ENCODE measurements at regions not wholly inside any gene's neighbourhood (a gene's known extent, or its start where the extent isn't known, plus 50 kb on each side); places are given as distances from the start of the nearest gene placed in this dataset.

DNA sequence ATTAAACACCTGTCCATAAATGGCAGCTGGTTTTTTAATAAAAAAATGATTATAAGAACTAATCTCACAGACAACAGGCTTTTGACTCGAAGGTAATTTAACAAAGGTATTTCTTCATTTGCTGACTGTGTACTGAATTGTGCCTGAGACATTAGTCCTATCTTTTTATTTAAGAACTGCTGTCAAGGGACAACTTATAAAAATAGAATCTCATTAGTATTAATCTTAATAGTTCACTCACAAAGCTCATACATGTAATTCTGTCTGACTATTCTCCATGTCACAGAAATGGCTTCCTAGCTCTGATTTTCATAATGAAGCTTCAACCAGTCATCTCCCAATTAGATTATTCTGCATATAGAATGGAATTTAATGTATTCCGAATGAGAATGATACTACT lies 276.9 kb upstream of the PDZRN3 start:
- TF ChIP-seq RAD21 (conservative IDR thresholded peaks at IDR 0.05) (no peak), TAF1 (IDR thresholded peaks at IDR 0.05; ENCODE audit: low read depth) (no peak), POLR2AphosphoS5 (IDR thresholded peaks at IDR 0.05) (no peak), EP300 (conservative IDR thresholded peaks at IDR 0.05; ENCODE audit: poor library complexity, severe bottlenecking) (no peak), SMC3 (conservative IDR thresholded peaks at IDR 0.05; ENCODE audit: poor library complexity) (no peak), EZH2 (IDR thresholded peaks at IDR 0.05; ENCODE audit: borderline replicate concordance, insufficient read depth, low read length, poor library complexity, severe bottlenecking) (no peak), MXI1 (conservative IDR thresholded peaks at IDR 0.05; ENCODE audit: poor library complexity, severe bottlenecking) (no peak)
- TF ChIP-seq, protein P1, sequence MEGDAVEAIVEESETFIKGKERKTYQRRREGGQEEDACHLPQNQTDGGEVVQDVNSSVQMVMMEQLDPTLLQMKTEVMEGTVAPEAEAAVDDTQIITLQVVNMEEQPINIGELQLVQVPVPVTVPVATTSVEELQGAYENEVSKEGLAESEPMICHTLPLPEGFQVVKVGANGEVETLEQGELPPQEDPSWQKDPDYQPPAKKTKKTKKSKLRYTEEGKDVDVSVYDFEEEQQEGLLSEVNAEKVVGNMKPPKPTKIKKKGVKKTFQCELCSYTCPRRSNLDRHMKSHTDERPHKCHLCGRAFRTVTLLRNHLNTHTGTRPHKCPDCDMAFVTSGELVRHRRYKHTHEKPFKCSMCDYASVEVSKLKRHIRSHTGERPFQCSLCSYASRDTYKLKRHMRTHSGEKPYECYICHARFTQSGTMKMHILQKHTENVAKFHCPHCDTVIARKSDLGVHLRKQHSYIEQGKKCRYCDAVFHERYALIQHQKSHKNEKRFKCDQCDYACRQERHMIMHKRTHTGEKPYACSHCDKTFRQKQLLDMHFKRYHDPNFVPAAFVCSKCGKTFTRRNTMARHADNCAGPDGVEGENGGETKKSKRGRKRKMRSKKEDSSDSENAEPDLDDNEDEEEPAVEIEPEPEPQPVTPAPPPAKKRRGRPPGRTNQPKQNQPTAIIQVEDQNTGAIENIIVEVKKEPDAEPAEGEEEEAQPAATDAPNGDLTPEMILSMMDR (IDR thresholded peaks at IDR 0.05; ENCODE audit: poor library complexity, severe bottlenecking) = no peak
- TF ChIP-seq, protein P2, sequence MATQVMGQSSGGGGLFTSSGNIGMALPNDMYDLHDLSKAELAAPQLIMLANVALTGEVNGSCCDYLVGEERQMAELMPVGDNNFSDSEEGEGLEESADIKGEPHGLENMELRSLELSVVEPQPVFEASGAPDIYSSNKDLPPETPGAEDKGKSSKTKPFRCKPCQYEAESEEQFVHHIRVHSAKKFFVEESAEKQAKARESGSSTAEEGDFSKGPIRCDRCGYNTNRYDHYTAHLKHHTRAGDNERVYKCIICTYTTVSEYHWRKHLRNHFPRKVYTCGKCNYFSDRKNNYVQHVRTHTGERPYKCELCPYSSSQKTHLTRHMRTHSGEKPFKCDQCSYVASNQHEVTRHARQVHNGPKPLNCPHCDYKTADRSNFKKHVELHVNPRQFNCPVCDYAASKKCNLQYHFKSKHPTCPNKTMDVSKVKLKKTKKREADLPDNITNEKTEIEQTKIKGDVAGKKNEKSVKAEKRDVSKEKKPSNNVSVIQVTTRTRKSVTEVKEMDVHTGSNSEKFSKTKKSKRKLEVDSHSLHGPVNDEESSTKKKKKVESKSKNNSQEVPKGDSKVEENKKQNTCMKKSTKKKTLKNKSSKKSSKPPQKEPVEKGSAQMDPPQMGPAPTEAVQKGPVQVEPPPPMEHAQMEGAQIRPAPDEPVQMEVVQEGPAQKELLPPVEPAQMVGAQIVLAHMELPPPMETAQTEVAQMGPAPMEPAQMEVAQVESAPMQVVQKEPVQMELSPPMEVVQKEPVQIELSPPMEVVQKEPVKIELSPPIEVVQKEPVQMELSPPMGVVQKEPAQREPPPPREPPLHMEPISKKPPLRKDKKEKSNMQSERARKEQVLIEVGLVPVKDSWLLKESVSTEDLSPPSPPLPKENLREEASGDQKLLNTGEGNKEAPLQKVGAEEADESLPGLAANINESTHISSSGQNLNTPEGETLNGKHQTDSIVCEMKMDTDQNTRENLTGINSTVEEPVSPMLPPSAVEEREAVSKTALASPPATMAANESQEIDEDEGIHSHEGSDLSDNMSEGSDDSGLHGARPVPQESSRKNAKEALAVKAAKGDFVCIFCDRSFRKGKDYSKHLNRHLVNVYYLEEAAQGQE (IDR thresholded peaks at IDR 0.05; ENCODE audit: borderline replicate concordance) = no peak
